ENCODE measurements at regions not wholly inside any gene's neighbourhood (a gene's known extent, or its start where the extent isn't known, plus 50 kb on each side); places are given as distances from the start of the nearest gene placed in this dataset.

- Histone ChIP-seq H3K36me3 (no peaks in the 10 kb centered on the region), H3K4me3 (no peak overlapping the region), H3K27me3 (no peaks in the 10 kb centered on the region), H3K4me1 (no peaks in the 10 kb centered on the region), H3K27ac (no peak overlapping the region), H3K9me3 (no peaks in the 10 kb centered on the region)
- TF ChIP-seq CTCF (IDR thresholded peaks at IDR 0.05) (no peak), POLR2A (IDR thresholded peaks at IDR 0.05) (no peak)
- DNase-seq, result peak in 1 of 3 donors; percentile 14
These were observed 156.7 kb upstream of the RTL1 start for GRCh38 chr14:101060171-101060601.

GRCh38 chr14:101061411-101062064 is 158.0 kb upstream of the RTL1 start:
- no peak overlapping the region for H3K27ac ChIP-seq
- no peak overlapping the region for H3K4me3 ChIP-seq
- no peaks in the 10 kb centered on the region for H3K4me1 ChIP-seq
- TF ChIP-seq CTCF (IDR thresholded peaks at IDR 0.05) (no peak), POLR2A (IDR thresholded peaks at IDR 0.05) (no peak)
- DNase-seq, result peak in 1 of 3 donors; percentile 31
- no peaks in the 10 kb centered on the region for H3K9me3 ChIP-seq
- no peaks in the 10 kb centered on the region for H3K27me3 ChIP-seq
- no peaks in the 10 kb centered on the region for H3K36me3 ChIP-seq

GRCh38 chr14:101062065-101062450 is 158.5 kb upstream of the RTL1 start:
- TF ChIP-seq POLR2A (IDR thresholded peaks at IDR 0.05) (no peak), CTCF (IDR thresholded peaks at IDR 0.05) (no peak)
- Histone ChIP-seq H3K4me3 (no peak overlapping the region), H3K27me3 (no peaks in the 10 kb centered on the region), H3K27ac (no peak overlapping the region), H3K36me3 (no peaks in the 10 kb centered on the region), H3K9me3 (no peaks in the 10 kb centered on the region), H3K4me1 (no peaks in the 10 kb centered on the region)
- DNase-seq, result peak in 1 of 3 donors; percentile 37

- TF ChIP-seq POLR2A (IDR thresholded peaks at IDR 0.05), result no peak
- Histone ChIP-seq H3K27me3 (no peaks in the 10 kb centered on the region), H3K4me1 (no peaks in the 10 kb centered on the region), H3K9me3 (no peaks in the 10 kb centered on the region), H3K4me3 (no peak overlapping the region), H3K27ac (no peak overlapping the region), H3K36me3 (no peaks in the 10 kb centered on the region)
- no peak for DNase-seq
These were observed 159.1 kb upstream of the RTL1 start for GRCh38 chr14:101062601-101063000.

- H3K36me3 ChIP-seq, result no peaks in the 10 kb centered on the region
- no peak overlapping the region for H3K4me3 ChIP-seq
- TF ChIP-seq CTCF (IDR thresholded peaks at IDR 0.05) (no peak), POLR2A (IDR thresholded peaks at IDR 0.05) (no peak)
- no peaks in the 10 kb centered on the region for H3K9me3 ChIP-seq
- no peak overlapping the region for H3K27ac ChIP-seq
- DNase-seq, result peak in 1 of 3 donors; percentile 14
- H3K27me3 ChIP-seq, result no peaks in the 10 kb centered on the region
- no peaks in the 10 kb centered on the region for H3K4me1 ChIP-seq
These were observed 159.6 kb upstream of the RTL1 start for GRCh38 chr14:101063121-101063520.

- Histone ChIP-seq H3K9me3 (no peaks in the 10 kb centered on the region), H3K27ac (no peak overlapping the region), H3K27me3 (no peaks in the 10 kb centered on the region), H3K36me3 (no peaks in the 10 kb centered on the region), H3K4me1 (no peaks in the 10 kb centered on the region), H3K4me3 (no peak overlapping the region)
- TF ChIP-seq POLR2A (IDR thresholded peaks at IDR 0.05) (no peak), CTCF (IDR thresholded peaks at IDR 0.05) (no peak)
- DNase-seq, result peak in 1 of 3 donors; percentile 37
These were observed 160.7 kb upstream of the RTL1 start for GRCh38 chr14:101064121-101064661.
